Fibroblast of lung (primary cell): ENCODE measurements at regions not wholly inside any gene's neighbourhood (a gene's known extent, or its start where the extent isn't known, plus 50 kb on each side); places are given as distances from the start of the nearest gene placed in this dataset.

ENCODE experiments used
- EZH2 ChIP-seq: IDR thresholded peaks from 2 replicates; pipeline ENCODE4 v1.5.1; 2012; ENCODE audit warnings: low read length, control low read depth, mild to moderate bottlenecking; ENCODE audit errors: missing control alignments
- TF ChIP-seq, protein P1 (sequence below), 2 donors: IDR thresholded peaks in 1 of 2; conservative IDR thresholded peaks in 1 of 2; 1 replicate in 1 of 2; 2 replicates in 1 of 2; pipeline ENCODE4 v1.5.1; 2011 to 2012; ENCODE audit warnings: low read length in 2 of 2, control low read depth in 1 of 2, inconsistent platforms in 1 of 2, low read depth in 1 of 2, mild to moderate bottlenecking in 1 of 2

DNA sequence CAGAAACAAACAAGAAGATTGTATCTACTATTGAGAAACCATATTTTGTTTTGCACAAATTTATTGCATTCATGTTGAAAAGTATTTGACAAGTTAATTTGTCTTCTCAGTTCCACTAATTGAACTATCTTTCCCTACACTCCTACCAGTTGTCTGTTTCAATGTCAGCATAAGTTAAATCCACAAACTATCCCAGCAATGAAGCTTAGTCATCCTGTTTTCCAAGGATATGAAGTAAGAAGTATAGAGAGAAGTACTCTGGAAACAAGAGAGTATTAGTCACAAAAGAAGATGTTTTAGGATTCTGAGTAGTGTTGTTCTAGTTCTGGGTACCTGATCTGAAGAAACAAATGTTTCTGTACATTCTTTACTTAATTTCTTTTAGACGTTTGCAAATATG lies 261.6 kb upstream of the ZNF804A start:
- no peak for TF ChIP-seq EZH2
- TF ChIP-seq, protein P1, sequence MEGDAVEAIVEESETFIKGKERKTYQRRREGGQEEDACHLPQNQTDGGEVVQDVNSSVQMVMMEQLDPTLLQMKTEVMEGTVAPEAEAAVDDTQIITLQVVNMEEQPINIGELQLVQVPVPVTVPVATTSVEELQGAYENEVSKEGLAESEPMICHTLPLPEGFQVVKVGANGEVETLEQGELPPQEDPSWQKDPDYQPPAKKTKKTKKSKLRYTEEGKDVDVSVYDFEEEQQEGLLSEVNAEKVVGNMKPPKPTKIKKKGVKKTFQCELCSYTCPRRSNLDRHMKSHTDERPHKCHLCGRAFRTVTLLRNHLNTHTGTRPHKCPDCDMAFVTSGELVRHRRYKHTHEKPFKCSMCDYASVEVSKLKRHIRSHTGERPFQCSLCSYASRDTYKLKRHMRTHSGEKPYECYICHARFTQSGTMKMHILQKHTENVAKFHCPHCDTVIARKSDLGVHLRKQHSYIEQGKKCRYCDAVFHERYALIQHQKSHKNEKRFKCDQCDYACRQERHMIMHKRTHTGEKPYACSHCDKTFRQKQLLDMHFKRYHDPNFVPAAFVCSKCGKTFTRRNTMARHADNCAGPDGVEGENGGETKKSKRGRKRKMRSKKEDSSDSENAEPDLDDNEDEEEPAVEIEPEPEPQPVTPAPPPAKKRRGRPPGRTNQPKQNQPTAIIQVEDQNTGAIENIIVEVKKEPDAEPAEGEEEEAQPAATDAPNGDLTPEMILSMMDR (conservative IDR thresholded peaks at IDR 0.05 in 1 of 2, IDR thresholded peaks at IDR 0.05 in 1 of 2; ENCODE audit: low read depth in 1 of 2, low read length in 2 of 2), result no peak
